Activated CD4-positive, alpha-beta T cell treated with anti-CD3 and anti-CD28 coated beads for 24 hours (primary cell): ENCODE measurements at regions not wholly inside any gene's neighbourhood (a gene's known extent, or its start where the extent isn't known, plus 50 kb on each side); places are given as distances from the start of the nearest gene placed in this dataset.
"Not testable (repeated sequence)": the region's sequence is repeated elsewhere in the genome, so short reads cannot be mapped to it uniquely, and the experiment has no call there.

ENCODE experiments used
- DNase-seq, 2 donors: peaks; one replicate each; pipeline ENCODE4 v3.0.0-alpha.2; 2020; ENCODE audit warnings: low read depth in 2 of 2

GRCh38 chr5:153372425-153373129 is 117.9 kb upstream of the GRIA1 start:
- no peak for DNase-seq

DNA sequence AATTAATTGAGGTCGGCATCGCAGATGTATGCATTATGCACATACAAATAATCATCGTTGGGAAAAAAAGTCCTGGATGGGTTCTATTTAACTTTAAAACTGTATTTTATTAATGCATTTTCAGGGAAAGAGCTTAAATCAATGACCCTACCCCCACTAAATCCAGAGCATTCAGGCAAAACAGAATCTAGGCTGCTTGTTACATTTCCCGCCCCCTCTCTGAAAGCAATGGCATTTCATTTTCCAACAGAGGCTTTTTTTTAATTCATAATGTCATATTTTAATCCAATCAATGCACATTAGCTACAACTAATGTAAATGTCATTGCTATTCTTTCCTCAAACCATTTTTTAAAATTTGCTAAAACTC is 117.4 kb upstream of the GRIA1 start:
- DNase-seq, result no peak

- not testable (repeated sequence) for DNase-seq
These were observed 108.8 kb upstream of the GRIA1 start for GRCh38 chr5:153381630-153382029.

GRCh38 chr5:153390569-153390968 is 99.9 kb upstream of the GRIA1 start:
- DNase-seq, result no peak

- no peak for DNase-seq
These were observed 90.9 kb upstream of the GRIA1 start for GRCh38 chr5:153399595-153399994.

DNA sequence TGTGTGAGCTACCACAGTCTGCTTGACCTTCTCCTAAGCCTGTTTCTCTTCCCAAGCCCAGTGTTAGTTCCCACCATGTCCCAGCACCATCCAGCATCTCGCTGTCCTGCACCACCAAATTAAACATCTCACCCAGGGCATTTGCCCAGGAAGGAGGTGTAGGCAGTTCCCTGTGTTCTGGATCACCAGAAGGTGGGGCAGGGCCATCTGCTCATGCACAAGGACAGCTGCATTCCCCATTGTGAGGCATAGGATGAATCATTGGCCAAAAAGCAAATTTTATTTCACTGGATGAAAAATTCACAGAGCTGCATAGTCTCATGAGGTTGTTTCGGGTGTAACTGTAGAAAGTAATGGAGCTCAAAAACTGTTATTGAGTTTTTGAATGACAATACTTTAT is 89.5 kb upstream of the GRIA1 start:
- DNase-seq, result no peak

GRCh38 chr5:153402550-153402949 is 87.9 kb upstream of the GRIA1 start:
- no peak for DNase-seq

GRCh38 chr5:153403470-153403869 is 87.0 kb upstream of the GRIA1 start:
- no peak for DNase-seq

GRCh38 chr5:153404747-153405146 is 85.7 kb upstream of the GRIA1 start:
- DNase-seq, result no peak

GRCh38 chr5:153421676-153422075 is 68.8 kb upstream of the GRIA1 start:
- DNase-seq, result no peak

DNA sequence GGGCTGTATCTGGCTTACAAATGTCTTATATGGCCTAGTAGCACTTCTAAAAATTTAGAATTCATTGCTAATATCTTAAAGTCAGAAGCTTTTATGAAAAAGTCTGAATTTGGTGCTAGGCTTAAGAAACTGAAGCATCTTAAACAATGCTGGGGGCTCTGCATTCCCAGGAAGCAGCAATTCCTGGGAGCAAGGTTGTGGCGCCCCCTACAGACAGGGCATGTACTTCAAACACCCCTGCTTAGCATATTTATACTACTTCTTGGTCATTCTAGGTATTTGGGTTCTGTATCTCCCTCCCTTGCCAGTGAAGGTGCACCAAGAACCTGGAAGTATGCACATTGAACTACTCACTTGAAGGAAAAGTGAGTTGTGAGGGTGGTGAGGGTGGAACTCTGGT is 64.6 kb upstream of the GRIA1 start:
- no peak for DNase-seq

- DNase-seq, result no peak
These were observed 60.6 kb upstream of the GRIA1 start for GRCh38 chr5:153429761-153430380.

- DNase-seq, result no peak
These were observed 57.9 kb upstream of the GRIA1 start for GRCh38 chr5:153432583-153432982.

DNA sequence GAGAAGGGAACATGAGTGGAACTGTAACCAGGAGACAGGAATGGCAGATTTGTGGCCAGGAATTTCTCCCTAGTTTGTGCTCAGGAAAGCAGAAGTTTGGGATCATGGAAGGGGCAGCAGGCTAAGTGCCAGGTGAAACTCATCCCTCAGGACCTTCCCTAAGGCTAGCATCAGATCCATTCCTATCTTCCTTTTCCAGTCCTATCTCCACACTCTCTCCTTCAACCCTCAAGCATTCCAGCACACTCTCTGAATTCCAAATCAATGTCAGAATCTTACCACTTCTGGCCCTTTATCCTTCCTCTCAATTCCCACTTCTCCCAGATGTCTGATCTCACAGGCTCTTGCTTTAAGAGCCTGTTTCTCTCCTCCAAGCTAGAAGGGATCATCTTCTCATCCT is 53.2 kb upstream of the GRIA1 start:
- DNase-seq, result no peak

DNA sequence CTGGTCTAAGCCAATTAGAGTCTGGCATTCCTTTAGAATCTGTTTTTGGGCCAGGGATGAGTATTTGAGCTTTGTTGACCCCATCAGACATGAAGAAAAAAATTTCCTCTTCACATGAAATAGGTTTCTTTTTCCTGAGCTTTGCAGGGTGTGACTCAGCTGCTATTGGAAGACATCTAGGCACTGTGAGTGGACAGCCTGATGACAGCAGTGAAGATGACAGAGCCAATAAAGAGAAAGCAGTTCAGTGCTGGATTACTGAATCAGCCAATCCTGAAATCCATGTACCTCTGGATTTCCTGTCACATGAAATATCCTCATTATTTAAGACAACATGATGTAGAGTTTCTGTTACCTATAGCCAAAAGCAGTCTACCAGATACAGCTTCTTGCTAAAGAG is 51.3 kb upstream of the GRIA1 start:
- no peak for DNase-seq
